Loucy (cell line): ENCODE measurements at regions not wholly inside any gene's neighbourhood (a gene's known extent, or its start where the extent isn't known, plus 50 kb on each side); places are given as distances from the start of the nearest gene placed in this dataset.
"Not testable (repeated sequence)": the region's sequence is repeated elsewhere in the genome, so short reads cannot be mapped to it uniquely, and the experiment has no call there.

Source experiments
- CTCF ChIP-seq: fragments of 200-600 bp; sonication (generic); conservative IDR thresholded peaks from 2 replicates; pipeline ENCODE4 v1.5.1; 2014; ENCODE audit warnings: mild to moderate bottlenecking, antibody characterized with exemption, low read length
- EZH2phosphoT487 ChIP-seq: fragments of 200-600 bp; IDR thresholded peaks from 2 replicates; pipeline ENCODE4 v1.6.1; 2018; ENCODE audit warnings: antibody characterized with exemption, mild to moderate bottlenecking, moderate library complexity, borderline replicate concordance

DNA sequence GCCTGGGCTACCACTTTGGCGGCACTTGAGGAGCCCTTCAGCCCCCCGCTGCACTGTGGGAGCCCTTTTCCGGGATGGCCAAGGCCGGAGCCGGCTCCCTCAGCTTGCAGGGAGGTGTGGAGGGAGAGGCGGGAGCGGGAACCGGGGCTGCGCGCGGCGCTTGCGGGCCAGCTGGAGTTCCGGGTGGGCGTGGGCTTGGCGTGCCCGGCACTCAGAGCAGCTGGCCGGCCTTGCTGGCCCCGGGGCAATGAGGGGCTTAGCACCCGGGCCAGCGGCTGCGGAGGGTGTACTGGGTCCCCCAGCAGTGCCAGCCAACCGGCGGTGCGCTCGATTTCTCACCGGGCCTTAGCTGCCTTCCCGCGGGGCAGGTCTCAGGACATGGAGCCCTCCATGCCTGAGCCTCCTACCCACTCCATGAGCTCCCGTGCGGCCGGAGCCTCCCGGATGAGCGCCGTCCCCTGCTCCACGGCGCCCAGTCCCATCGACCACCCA, 1602.9 kb upstream of the PCDH7 start:
- not testable (repeated sequence) for TF ChIP-seq CTCF, EZH2phosphoT487
